HG02973 (cell line): ENCODE measurements at regions not wholly inside any gene's neighbourhood (a gene's known extent, or its start where the extent isn't known, plus 50 kb on each side); places are given as distances from the start of the nearest gene placed in this dataset.
"Not testable (repeated sequence)": the region's sequence is repeated elsewhere in the genome, so short reads cannot be mapped to it uniquely, and the experiment has no call there.

Experiments
- ATAC-seq: cut with Tn5 transposase; IDR thresholded peaks from one replicate; pipeline ENCODE4 v1.9.1; 2021; ENCODE audit warnings: moderate library complexity; ENCODE audit not compliant: unreplicated experiment

DNA sequence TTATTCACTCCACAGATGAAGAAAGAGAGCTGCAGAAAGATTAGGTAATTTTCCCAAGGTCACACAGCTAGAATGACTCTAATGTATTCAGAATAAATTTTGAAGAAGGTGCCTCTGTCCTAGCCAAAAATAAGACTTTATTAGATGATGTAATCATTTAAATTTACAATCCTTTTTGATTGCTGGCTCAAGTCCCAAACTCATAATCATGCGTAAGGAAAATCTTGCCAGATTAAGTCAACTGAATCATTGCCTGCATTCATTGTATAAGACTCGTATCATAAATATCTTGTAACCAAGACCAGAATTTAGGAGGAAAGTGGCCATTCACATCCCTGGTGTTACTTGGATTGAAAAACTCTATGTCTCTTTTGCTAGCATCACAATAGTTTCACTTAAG, 53.1 kb upstream of the STK39 start:
- no peak for ATAC-seq

DNA sequence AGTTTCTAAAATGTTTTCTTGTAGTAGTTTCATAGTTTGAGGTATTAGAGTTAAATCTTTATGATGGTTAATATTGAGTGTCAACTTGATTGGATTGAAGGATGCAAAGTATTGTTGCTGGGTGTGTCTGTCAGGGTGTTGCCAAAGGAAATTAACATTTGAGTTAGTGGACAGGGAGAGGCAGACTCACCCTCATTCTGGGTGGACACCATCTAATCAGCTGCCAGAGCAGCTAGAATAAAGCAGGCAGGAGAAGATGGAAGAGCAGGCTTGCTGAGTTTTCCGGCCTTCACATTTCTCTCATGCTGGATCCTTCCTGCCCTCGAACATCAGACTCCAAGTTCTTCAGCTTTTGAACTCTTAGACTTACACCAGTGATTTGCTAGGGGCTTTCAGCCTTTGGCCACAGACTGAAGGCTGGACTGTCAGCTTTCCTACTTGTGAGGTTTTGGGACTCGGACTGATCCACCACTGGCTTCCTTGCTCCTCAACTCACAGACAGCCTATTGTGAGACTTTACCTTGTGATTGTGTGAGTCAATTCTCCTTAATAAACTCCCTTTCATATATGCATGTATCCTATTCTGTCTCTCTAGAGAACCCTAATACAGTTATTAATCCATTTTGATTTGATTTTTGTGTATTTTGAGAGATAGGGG, 56.8 kb upstream of the STK39 start:
- ATAC-seq, result no peak

- ATAC-seq, result no peak
Observed at GRCh38 chr2:168307379-168307778, 60.0 kb upstream of the STK39 start.

GRCh38 chr2:168310580-168310979, 63.2 kb upstream of the STK39 start:
- ATAC-seq, result no peak

- ATAC-seq, result no peak
Observed at GRCh38 chr2:168311261-168311910, 64.0 kb upstream of the STK39 start.

DNA sequence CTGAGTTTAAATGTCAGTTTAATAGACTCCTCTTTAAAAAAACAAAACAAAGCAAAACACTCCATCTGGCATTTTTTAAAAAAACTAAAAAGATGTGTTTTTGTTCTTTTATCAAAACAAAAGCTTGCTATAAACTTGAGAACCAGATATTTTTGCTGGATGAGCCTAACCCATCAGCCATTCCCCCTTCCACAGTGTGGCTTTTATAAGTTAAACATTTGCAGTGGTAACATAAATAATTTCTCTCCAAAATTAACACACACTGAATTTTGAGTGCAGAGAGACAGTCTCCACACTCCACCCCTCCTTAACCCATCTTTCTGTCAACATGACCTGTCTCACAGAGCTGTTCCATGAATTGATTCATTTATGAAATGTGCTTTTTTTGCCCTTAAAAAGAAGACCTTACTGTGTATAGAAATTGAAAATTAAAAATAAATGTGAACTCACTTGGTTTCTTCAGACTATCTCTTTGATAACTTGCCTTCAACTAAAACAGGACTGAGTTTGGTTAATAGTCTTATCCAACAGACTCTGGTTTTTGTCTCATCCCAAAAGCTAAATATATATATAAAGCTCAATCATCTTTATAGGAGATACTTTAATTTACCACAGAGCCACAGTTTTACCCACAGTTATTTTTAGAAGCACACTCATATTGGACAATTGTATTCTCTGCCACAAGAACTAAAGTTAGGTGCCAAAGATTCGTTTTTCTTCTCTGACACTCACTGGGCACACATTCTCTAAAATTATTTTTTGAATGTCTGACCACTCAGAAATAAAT, 64.8 kb upstream of the STK39 start:
- ATAC-seq, result no peak

- ATAC-seq, result no peak
Observed at GRCh38 chr2:168314236-168314635, 66.8 kb upstream of the STK39 start.

- ATAC-seq, result no peak
Observed at GRCh38 chr2:168315331-168316072, 68.1 kb upstream of the STK39 start.

- ATAC-seq, result no peak
Observed at GRCh38 chr2:168316073-168316440, 68.7 kb upstream of the STK39 start.

DNA sequence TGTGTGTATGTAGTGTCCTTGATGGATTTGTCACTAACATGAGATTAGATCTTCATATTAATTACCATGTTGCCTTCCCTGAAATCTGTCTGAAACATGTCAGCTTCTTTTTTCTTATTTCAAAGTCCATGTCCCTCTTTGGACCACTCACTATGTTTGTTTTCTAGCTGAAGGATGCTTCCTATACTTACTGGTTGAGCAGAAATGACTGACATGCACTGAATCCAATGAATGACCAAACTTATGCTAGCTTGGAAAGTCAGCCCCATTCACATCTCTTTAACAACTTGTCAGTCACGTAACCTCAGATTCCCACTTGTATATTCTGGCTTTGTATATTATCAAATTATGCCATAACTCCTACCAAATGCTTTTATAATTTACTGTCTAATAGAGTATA, 69.9 kb upstream of the STK39 start:
- ATAC-seq, result no peak

DNA sequence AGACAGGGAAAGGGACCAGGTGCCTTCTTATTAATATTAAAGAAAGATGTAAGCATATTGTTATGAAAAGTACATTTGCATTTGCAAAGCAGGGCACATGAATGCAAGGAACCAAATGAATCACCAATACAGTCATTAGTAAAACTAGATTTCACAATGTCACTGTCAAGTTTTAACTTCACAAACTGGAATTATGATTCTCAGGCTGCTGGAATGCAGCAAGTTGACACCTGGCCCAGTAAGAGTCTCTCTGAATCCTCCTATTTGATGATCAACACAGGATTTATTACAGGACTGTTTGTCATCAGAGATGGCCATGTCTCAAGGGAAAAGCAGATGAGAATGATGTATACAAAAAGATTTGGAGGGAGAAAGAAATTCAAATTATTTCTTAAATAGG, 72.9 kb upstream of the STK39 start:
- ATAC-seq, result no peak

GRCh38 chr2:168322325-168323007, 75.1 kb upstream of the STK39 start:
- ATAC-seq, result no peak

- no peak for ATAC-seq
Observed at GRCh38 chr2:168323529-168324021, 76.2 kb upstream of the STK39 start.

- ATAC-seq, result no peak
Observed at GRCh38 chr2:168326572-168326971, 79.2 kb upstream of the STK39 start.

DNA sequence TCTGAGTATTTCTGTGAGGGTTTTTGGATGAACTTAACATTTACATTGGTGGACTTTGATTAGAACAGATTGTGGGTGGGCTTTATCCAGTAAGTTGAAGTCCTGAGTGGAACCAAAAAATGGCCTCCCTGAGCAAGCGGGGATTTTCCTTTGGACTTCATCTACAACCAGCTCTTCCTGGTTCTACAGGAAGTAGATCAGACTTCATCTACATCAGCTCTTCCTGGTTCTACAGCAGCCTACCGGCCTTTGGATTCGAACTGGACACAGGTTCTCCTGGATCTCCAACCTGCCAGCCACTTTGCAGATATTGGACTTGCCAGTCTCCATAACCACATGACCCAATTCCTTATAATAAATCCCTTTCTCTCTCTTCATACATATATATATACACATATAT, 79.9 kb upstream of the STK39 start:
- no peak for ATAC-seq

GRCh38 chr2:168328421-168328820, 81.0 kb upstream of the STK39 start:
- no peak for ATAC-seq

- ATAC-seq, result no peak
Observed at GRCh38 chr2:168330624-168331423, 83.4 kb upstream of the STK39 start.

DNA sequence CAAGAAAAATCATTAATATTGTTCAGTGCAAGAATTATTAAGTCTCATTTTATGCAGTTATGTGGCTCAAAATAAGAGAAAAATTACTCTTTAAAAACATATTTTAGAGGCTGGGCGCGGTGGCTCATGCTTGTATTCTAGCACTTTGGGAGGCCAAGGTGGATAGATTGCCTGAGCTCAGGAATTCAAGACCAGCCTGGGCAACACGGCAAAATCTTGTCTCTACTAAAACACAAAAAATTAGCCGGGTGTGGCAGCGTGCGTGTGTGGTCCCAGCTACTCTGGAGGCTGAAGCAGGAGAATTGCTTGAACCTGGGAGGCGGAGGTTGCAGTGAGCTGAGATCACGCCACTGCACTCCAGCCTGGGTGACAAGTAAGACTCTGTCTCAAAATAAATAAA, 87.9 kb upstream of the STK39 start:
- ATAC-seq, result not testable (repeated sequence)

- ATAC-seq, result peak; percentile 69
Observed at GRCh38 chr2:168336786-168337388, 89.5 kb upstream of the STK39 start.
